ENCODE measurements at regions not wholly inside any gene's neighbourhood (a gene's known extent, or its start where the extent isn't known, plus 50 kb on each side); places are given as distances from the start of the nearest gene placed in this dataset.

- no peak for DNase-seq
- intact Hi-C loops (cut with DNase I) = no loop called here
- TF ChIP-seq CTCF (IDR thresholded peaks at IDR 0.05) = no peak
- TF ChIP-seq POLR2A (IDR thresholded peaks at IDR 0.05) = no peak
- H3K4me3 ChIP-seq = no peak overlapping the region
- 19 to 42% (median 29%) methylated on average over 4 of the region's 4 CpGs for WGBS, 4 donors
- no peaks in the 10 kb centered on the region for H3K36me3 ChIP-seq
- ATAC-seq = no peak
- H3K27me3 ChIP-seq = no peaks in the 10 kb centered on the region
- H3K4me1 ChIP-seq = no peaks in the 10 kb centered on the region
- H3K27ac ChIP-seq = no peak overlapping the region
- H3K9me3 ChIP-seq = no peaks in the 10 kb centered on the region
These were observed 74.7 kb upstream of the ROBO2 start for GRCh38 chr3:76965122-76965725.

GRCh38 chr3:76969471-76969870 lies 70.4 kb upstream of the ROBO2 start:
- Histone ChIP-seq H3K9me3 (no peaks in the 10 kb centered on the region), H3K27ac (no peak overlapping the region), H3K4me1 (no peaks in the 10 kb centered on the region), H3K36me3 (no peaks in the 10 kb centered on the region), H3K4me3 (no peak overlapping the region), H3K27me3 (no peaks in the 10 kb centered on the region)
- no peak for TF ChIP-seq CTCF (IDR thresholded peaks at IDR 0.05)
- TF ChIP-seq POLR2A (IDR thresholded peaks at IDR 0.05) = no peak
- ATAC-seq = no peak
- whole genome bisulfite sequencing, 4 donors = 48 to 61% (median 51%) methylated on average over 2 of the region's 2 CpGs
- no peak for DNase-seq
- intact Hi-C loops (cut with DNase I) = no loop called here

GRCh38 chr3:76969996-76970615 lies 69.8 kb upstream of the ROBO2 start:
- Histone ChIP-seq H3K27me3 (no peaks in the 10 kb centered on the region), H3K27ac (no peak overlapping the region), H3K4me3 (no peak overlapping the region), H3K9me3 (no peaks in the 10 kb centered on the region), H3K4me1 (no peaks in the 10 kb centered on the region), H3K36me3 (no peaks in the 10 kb centered on the region)
- no peak for ATAC-seq
- 51 to 61% (median 60%) methylated on average over 4 of the region's 4 CpGs for WGBS, 4 donors
- no peak for TF ChIP-seq CTCF (IDR thresholded peaks at IDR 0.05)
- TF ChIP-seq POLR2A (IDR thresholded peaks at IDR 0.05) = no peak
- intact Hi-C loops (cut with DNase I) = no loop called here
- DNase-seq = no peak

- H3K4me1 ChIP-seq = no peaks in the 10 kb centered on the region
- intact Hi-C loops (cut with DNase I) = no loop called here
- no peaks in the 10 kb centered on the region for H3K27me3 ChIP-seq
- ATAC-seq (no peak), DNase-seq (no peak)
- H3K36me3 ChIP-seq = no peaks in the 10 kb centered on the region
- WGBS, 4 donors = 54 to 63% (median 62%) methylated on average over 4 of the region's 4 CpGs
- TF ChIP-seq CTCF (IDR thresholded peaks at IDR 0.05) (no peak), POLR2A (IDR thresholded peaks at IDR 0.05) (no peak)
- H3K9me3 ChIP-seq = no peaks in the 10 kb centered on the region
- no peak overlapping the region for H3K27ac ChIP-seq
- H3K4me3 ChIP-seq = no peak overlapping the region
These were observed 67.1 kb upstream of the ROBO2 start for GRCh38 chr3:76972624-76973296.
